ENCODE measurements at regions not wholly inside any gene's neighbourhood (a gene's known extent, or its start where the extent isn't known, plus 50 kb on each side); places are given as distances from the start of the nearest gene placed in this dataset.

DNA sequence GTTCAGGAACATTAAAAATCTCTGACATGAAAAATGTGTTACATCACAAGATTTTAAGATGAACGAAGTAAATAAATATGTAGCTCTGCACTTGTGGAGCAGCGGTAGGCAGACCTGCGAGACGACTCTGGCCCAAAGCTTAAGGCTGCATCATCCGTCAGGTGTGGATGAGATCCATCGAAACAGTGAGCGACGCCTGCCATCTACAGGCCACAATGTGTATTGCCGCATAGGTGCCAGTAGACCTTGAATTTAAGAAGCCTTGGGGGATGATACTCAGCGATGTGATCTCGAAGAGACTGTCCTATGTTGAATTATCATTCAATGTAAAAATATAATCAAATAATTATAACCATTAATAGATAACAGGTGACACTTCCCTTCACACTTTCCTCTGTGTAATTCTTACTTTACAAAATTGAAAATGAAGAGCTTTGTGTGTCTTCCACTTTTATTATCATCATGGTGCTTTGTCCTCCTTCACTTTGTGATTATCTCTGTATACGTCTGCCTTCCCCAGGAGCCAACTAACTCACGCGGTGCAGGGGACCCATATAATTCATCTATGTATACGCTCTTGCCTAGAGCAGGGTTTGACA, 851.0 kb downstream of the RAB28 start:
- Histone ChIP-seq H3K4me2 (ENCODE audit: low read length) (no peak overlapping the region), H3K79me2 (replicated peaks; ENCODE audit: insufficient read depth, low read length) (no peaks in the 10 kb centered on the region), H3K9me3 (ENCODE audit: low read length) (no peaks in the 10 kb centered on the region), H3K27ac (ENCODE audit: low read length) (no peak overlapping the region), H3K9me2 (ENCODE audit: insufficient read depth, low read length) (no peaks in the 10 kb centered on the region), H3F3A (ENCODE audit: insufficient read depth, low read length, poor library complexity, severe bottlenecking) (no peaks in the 10 kb centered on the region), H2AFZ (ENCODE audit: low read depth, low read length) (no peak overlapping the region), H3K9ac (ENCODE audit: low read length) (no peak overlapping the region), H3K4me3 (ENCODE audit: low read length) (no peak overlapping the region), H3K27me3 (ENCODE audit: insufficient read depth, low read depth, low read length) (no peaks in the 10 kb centered on the region), H3K36me3 (ENCODE audit: insufficient read depth, low read length) (no peaks in the 10 kb centered on the region), H4K20me1 (ENCODE audit: insufficient read depth) (no peaks in the 10 kb centered on the region)
- TF ChIP-seq, protein P1, sequence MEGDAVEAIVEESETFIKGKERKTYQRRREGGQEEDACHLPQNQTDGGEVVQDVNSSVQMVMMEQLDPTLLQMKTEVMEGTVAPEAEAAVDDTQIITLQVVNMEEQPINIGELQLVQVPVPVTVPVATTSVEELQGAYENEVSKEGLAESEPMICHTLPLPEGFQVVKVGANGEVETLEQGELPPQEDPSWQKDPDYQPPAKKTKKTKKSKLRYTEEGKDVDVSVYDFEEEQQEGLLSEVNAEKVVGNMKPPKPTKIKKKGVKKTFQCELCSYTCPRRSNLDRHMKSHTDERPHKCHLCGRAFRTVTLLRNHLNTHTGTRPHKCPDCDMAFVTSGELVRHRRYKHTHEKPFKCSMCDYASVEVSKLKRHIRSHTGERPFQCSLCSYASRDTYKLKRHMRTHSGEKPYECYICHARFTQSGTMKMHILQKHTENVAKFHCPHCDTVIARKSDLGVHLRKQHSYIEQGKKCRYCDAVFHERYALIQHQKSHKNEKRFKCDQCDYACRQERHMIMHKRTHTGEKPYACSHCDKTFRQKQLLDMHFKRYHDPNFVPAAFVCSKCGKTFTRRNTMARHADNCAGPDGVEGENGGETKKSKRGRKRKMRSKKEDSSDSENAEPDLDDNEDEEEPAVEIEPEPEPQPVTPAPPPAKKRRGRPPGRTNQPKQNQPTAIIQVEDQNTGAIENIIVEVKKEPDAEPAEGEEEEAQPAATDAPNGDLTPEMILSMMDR (IDR thresholded peaks at IDR 0.05; ENCODE audit: poor library complexity, severe bottlenecking) = peak; percentile 95
- peak; percentile 97 for TF ChIP-seq SMC3 (conservative IDR thresholded peaks at IDR 0.05; ENCODE audit: poor library complexity)
- TF ChIP-seq EP300 (conservative IDR thresholded peaks at IDR 0.05; ENCODE audit: poor library complexity, severe bottlenecking) = no peak
- peak; percentile 99 for TF ChIP-seq RAD21 (conservative IDR thresholded peaks at IDR 0.05)
- no peak for TF ChIP-seq POLR2AphosphoS5 (IDR thresholded peaks at IDR 0.05)
- TF ChIP-seq MXI1 (conservative IDR thresholded peaks at IDR 0.05; ENCODE audit: poor library complexity, severe bottlenecking) = no peak

DNA sequence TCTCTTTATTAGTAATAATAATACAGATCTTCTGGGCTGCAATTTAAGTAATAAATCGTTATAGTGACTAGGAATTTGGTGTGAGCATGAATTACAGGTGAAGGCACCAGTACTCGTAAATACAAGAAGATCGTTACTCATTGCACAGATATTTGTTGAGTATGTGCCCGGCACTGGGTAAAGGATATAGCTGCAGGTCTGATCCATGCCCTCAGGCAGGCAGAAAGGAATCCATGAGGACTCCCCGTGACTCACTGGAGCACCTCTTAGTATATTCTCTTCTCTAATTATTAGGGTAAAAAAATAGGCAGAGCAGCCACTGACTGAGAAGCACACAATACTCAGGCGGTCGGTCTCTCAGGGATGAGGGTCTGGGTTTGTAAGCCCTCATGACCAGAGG, 868.3 kb downstream of the RAB28 start:
- Histone ChIP-seq H3K9me3 (ENCODE audit: low read length) (no peaks in the 10 kb centered on the region), H3K9ac (ENCODE audit: low read length) (no peak overlapping the region)

DNA sequence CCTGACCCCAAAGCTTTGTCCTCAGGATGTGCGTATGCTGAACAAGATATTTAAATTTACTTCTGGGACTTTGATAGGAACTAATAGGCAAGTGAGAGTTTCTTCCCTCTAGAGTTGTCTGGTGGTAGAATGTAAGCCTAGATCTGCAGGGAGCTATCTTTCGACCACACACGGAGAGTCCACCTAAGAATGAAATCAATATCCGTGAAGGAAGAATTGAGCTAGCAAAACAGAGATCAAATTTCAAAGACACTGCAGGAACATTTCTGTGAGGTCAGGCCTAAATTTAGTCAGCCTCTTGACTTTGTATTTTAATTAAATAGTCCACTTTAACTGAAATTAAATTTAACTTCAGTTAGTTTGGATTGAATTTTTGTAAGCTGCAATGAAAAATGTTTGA, 871.3 kb downstream of the RAB28 start:
- Histone ChIP-seq H3K4me3 (ENCODE audit: low read length) (no peak overlapping the region), H4K20me1 (ENCODE audit: insufficient read depth) (no peaks in the 10 kb centered on the region), H3K27ac (ENCODE audit: low read length) (no peak overlapping the region), H3K4me2 (ENCODE audit: low read length) (no peak overlapping the region), H3K9me2 (ENCODE audit: insufficient read depth, low read length) (no peaks in the 10 kb centered on the region), H3F3A (ENCODE audit: insufficient read depth, low read length, poor library complexity, severe bottlenecking) (no peaks in the 10 kb centered on the region), H3K36me3 (ENCODE audit: insufficient read depth, low read length) (no peaks in the 10 kb centered on the region), H3K9me3 (ENCODE audit: low read length) (no peaks in the 10 kb centered on the region), H3K9ac (ENCODE audit: low read length) (no peak overlapping the region), H3K79me2 (replicated peaks; ENCODE audit: insufficient read depth, low read length) (no peaks in the 10 kb centered on the region), H2AFZ (ENCODE audit: low read depth, low read length) (no peak overlapping the region), H3K27me3 (ENCODE audit: insufficient read depth, low read depth, low read length) (no peaks in the 10 kb centered on the region)
- TF ChIP-seq EZH2 (IDR thresholded peaks at IDR 0.05; ENCODE audit: borderline replicate concordance, insufficient read depth, low read length, poor library complexity, severe bottlenecking) (no peak), RAD21 (conservative IDR thresholded peaks at IDR 0.05) (no peak), EP300 (conservative IDR thresholded peaks at IDR 0.05; ENCODE audit: poor library complexity, severe bottlenecking) (no peak), POLR2AphosphoS5 (IDR thresholded peaks at IDR 0.05) (no peak)
- TF ChIP-seq, protein P2, sequence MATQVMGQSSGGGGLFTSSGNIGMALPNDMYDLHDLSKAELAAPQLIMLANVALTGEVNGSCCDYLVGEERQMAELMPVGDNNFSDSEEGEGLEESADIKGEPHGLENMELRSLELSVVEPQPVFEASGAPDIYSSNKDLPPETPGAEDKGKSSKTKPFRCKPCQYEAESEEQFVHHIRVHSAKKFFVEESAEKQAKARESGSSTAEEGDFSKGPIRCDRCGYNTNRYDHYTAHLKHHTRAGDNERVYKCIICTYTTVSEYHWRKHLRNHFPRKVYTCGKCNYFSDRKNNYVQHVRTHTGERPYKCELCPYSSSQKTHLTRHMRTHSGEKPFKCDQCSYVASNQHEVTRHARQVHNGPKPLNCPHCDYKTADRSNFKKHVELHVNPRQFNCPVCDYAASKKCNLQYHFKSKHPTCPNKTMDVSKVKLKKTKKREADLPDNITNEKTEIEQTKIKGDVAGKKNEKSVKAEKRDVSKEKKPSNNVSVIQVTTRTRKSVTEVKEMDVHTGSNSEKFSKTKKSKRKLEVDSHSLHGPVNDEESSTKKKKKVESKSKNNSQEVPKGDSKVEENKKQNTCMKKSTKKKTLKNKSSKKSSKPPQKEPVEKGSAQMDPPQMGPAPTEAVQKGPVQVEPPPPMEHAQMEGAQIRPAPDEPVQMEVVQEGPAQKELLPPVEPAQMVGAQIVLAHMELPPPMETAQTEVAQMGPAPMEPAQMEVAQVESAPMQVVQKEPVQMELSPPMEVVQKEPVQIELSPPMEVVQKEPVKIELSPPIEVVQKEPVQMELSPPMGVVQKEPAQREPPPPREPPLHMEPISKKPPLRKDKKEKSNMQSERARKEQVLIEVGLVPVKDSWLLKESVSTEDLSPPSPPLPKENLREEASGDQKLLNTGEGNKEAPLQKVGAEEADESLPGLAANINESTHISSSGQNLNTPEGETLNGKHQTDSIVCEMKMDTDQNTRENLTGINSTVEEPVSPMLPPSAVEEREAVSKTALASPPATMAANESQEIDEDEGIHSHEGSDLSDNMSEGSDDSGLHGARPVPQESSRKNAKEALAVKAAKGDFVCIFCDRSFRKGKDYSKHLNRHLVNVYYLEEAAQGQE (IDR thresholded peaks at IDR 0.05; ENCODE audit: borderline replicate concordance) = no peak
- TF ChIP-seq, protein P1 (IDR thresholded peaks at IDR 0.05; ENCODE audit: poor library complexity, severe bottlenecking) = no peak

More for the DNA sequence above, 868.3 kb downstream of the RAB28 start:
- Histone ChIP-seq H3K9me2 (ENCODE audit: insufficient read depth, low read length) (no peaks in the 10 kb centered on the region), H3K79me2 (replicated peaks; ENCODE audit: insufficient read depth, low read length) (no peaks in the 10 kb centered on the region), H2AFZ (ENCODE audit: low read depth, low read length) (no peak overlapping the region), H3K4me3 (ENCODE audit: low read length) (no peak overlapping the region), H4K20me1 (ENCODE audit: insufficient read depth) (no peaks in the 10 kb centered on the region), H3K4me2 (ENCODE audit: low read length) (no peak overlapping the region), H3K36me3 (ENCODE audit: insufficient read depth, low read length) (no peaks in the 10 kb centered on the region), H3K27me3 (ENCODE audit: insufficient read depth, low read depth, low read length) (no peaks in the 10 kb centered on the region), H3K27ac (ENCODE audit: low read length) (no peak overlapping the region), H3F3A (ENCODE audit: insufficient read depth, low read length, poor library complexity, severe bottlenecking) (no peaks in the 10 kb centered on the region)
- no peak for TF ChIP-seq MXI1 (conservative IDR thresholded peaks at IDR 0.05; ENCODE audit: poor library complexity, severe bottlenecking)
- TF ChIP-seq EZH2 (IDR thresholded peaks at IDR 0.05; ENCODE audit: borderline replicate concordance, insufficient read depth, low read length, poor library complexity, severe bottlenecking) = no peak
- TF ChIP-seq, protein P1 (IDR thresholded peaks at IDR 0.05; ENCODE audit: poor library complexity, severe bottlenecking) = no peak
- TF ChIP-seq TAF1 (IDR thresholded peaks at IDR 0.05; ENCODE audit: low read depth) = no peak
